GM12878 (cell line): ENCODE measurements at regions not wholly inside any gene's neighbourhood (a gene's known extent, or its start where the extent isn't known, plus 50 kb on each side); places are given as distances from the start of the nearest gene placed in this dataset.

ENCODE experiments used
- ATAC-seq: fragments of 200-7000 bp; cut with Tn5 transposase; 3 replicates; pipeline ENCODE4 v1.9.1; 2020; ENCODE audit warnings: mild to moderate bottlenecking, moderate library complexity
- BruUV-seq: library from RNA; stranded (reverse); fragments of 400-500 nt; replicated peaks from 2 replicates; lab custom pipeline; 2021; lab: Mats Ljungman, UMichigan
- CTCF ChIA-PET: fragments of 300-600 bp; sonication (Branson Sonifier 250); formaldehyde crosslinking; extraction: SDS; loops from one replicate; lab custom pipeline; 2021; ENCODE audit warnings: inconsistent platforms; lab: Yijun Ruan, JAX
- POLR2A ChIA-PET: fragments of 350-600 bp; formaldehyde crosslinking; extraction: SDS; loops from one replicate; lab custom pipeline; 2021; ENCODE audit warnings: inconsistent platforms; lab: Charles Lee
- RAD21 ChIA-PET: fragments of 300-600 bp; sonication (Branson Sonifier 250); formaldehyde crosslinking; loops from one replicate; lab custom pipeline; 2023; ENCODE audit warnings: antibody characterized with exemption; ENCODE audit not compliant: unreplicated experiment; lab: Charles Lee
- SMC1A ChIA-PET: fragments of 300-600 bp; sonication (Branson Sonifier 250); formaldehyde crosslinking; loops from one replicate; lab custom pipeline; 2023; ENCODE audit not compliant: unreplicated experiment, uncharacterized antibody; lab: Charles Lee
- DNase-seq: peaks from one replicate; pipeline ENCODE4 v3.0.0-alpha.2; 2011; ENCODE audit warnings: low read depth, low spot score
- FAIRE-seq: peaks from 3 replicates; lab custom pipeline; 2011; peaks lifted over from hg19 to GRCh38; lab: Jason Lieb, UNC
- H2AFZ ChIP-seq: 2 replicates; pipeline ENCODE4 v1.6.0; 2011; ENCODE audit warnings: low read depth, low read length, control low read depth; ENCODE audit not compliant: control insufficient read depth
- H3K27ac ChIP-seq: 2 replicates; pipeline ENCODE4 v1.5.1; 2011; ENCODE audit warnings: control low read depth; ENCODE audit not compliant: control insufficient read depth, insufficient read depth
- H3K27me3 ChIP-seq, 2 experiments: replicated peaks in 1 of 2; 2 replicates each; pipeline versions ENCODE4 v1.6.0 to v1.6.1; 2011; ENCODE audit warnings: low read length in 1 of 2; ENCODE audit not compliant: control insufficient read depth in 2 of 2, insufficient read depth in 2 of 2
- H3K36me3 ChIP-seq, 2 experiments: 2 replicates each; pipeline ENCODE4 v1.5.1; 2011; ENCODE audit warnings: low read length in 1 of 2; ENCODE audit not compliant: control insufficient read depth in 2 of 2, insufficient read depth in 2 of 2
- H3K4me1 ChIP-seq: 2 replicates; pipeline ENCODE4 v1.6.1; 2011; ENCODE audit warnings: mild to moderate bottlenecking, low read length, moderate library complexity, mixed read lengths; ENCODE audit not compliant: control insufficient read depth, insufficient read depth
- H3K4me2 ChIP-seq: 2 replicates; pipeline ENCODE4 v1.6.0; 2011; ENCODE audit warnings: control low read depth; ENCODE audit not compliant: control insufficient read depth, insufficient read depth
- H3K4me3 ChIP-seq: fragments of 200-600 bp; sonication (generic); 2 replicates; pipeline ENCODE4 v1.5.1; 2016
- H3K79me2 ChIP-seq: 2 replicates; pipeline ENCODE4 v1.6.0; 2011; ENCODE audit warnings: low read length; ENCODE audit not compliant: control insufficient read depth, insufficient read depth
- H3K9ac ChIP-seq: 2 replicates; pipeline ENCODE4 v1.8.0; 2011; ENCODE audit warnings: low read length, control low read depth, mixed read lengths; ENCODE audit not compliant: control insufficient read depth, insufficient read depth
- H3K9me3 ChIP-seq: replicated peaks from 3 replicates; pipeline ENCODE4 v1.5.1; 2011; ENCODE audit warnings: mild to moderate bottlenecking, low read length; ENCODE audit not compliant: control insufficient read depth, insufficient read depth
- H4K20me1 ChIP-seq: 2 replicates; pipeline ENCODE4 v1.6.0; 2011; ENCODE audit not compliant: control insufficient read depth, insufficient read depth
- CBFB ChIP-seq: IDR thresholded peaks from 2 replicates; pipeline ENCODE4 v1.6.1; 2016; ENCODE audit warnings: antibody characterized with exemption, low read depth
- CHD2 ChIP-seq: IDR thresholded peaks from 2 replicates; pipeline ENCODE4 v1.6.1; 2011; ENCODE audit warnings: low read depth, low read length, improper control_type of control experiment, borderline replicate concordance
- CREB1 ChIP-seq: IDR thresholded peaks from 2 replicates; pipeline ENCODE4 v1.6.1; 2012; ENCODE audit warnings: low read depth, mild to moderate bottlenecking, inconsistent platforms
- EED ChIP-seq: sonication (generic); IDR thresholded peaks from 2 replicates; pipeline ENCODE4 v1.6.1; 2016; ENCODE audit warnings: antibody characterized with exemption, low read depth
- ETV6 ChIP-seq, 2 experiments: fragments of 450-650 bp in 1 of 2; IDR thresholded peaks in 1 of 2; conservative IDR thresholded peaks in 1 of 2; 2 replicates each; pipeline ENCODE4 v1.6.1; 2014; ENCODE audit warnings: antibody characterized with exemption in 1 of 2, borderline replicate concordance in 1 of 2, low read depth in 1 of 2, mild to moderate bottlenecking in 1 of 2, moderate library complexity in 1 of 2
- HCFC1 ChIP-seq: fragments of 150-350 bp; IDR thresholded peaks from 2 replicates; pipeline ENCODE4 v1.6.1; 2014; ENCODE audit warnings: low read length
- IKZF2 ChIP-seq, 2 experiments: fragments of 450-650 bp; IDR thresholded peaks; 2 replicates each; pipeline ENCODE4 v1.6.1; 2017; ENCODE audit warnings: mild to moderate bottlenecking in 2 of 2, moderate library complexity in 2 of 2
- NFXL1 ChIP-seq: fragments of 450-650 bp; IDR thresholded peaks from 2 replicates; pipeline ENCODE4 v1.6.1; 2017; ENCODE audit warnings: antibody characterized with exemption, mild to moderate bottlenecking, borderline replicate concordance
- POLR2AphosphoS5 ChIP-seq: IDR thresholded peaks from 2 replicates; pipeline ENCODE4 v1.6.1; 2011; ENCODE audit warnings: mild to moderate bottlenecking, low read length, inconsistent platforms
- STAT3 ChIP-seq: IDR thresholded peaks from 2 replicates; pipeline ENCODE4 v1.6.1; 2011; ENCODE audit warnings: low read depth, low read length, improper control_type of control experiment
- ZNF274 ChIP-seq: IDR thresholded peaks from one replicate; pipeline ENCODE4 v1.8.0; 2011; ENCODE audit not compliant: insufficient read length, insufficient read depth
- WGBS: methylation state at CpG from one replicate; pipeline ENCODE4 v1.1.6; 2016; ENCODE audit warnings: low lambda C conversion rate; ENCODE audit not compliant: insufficient replicate concordance, insufficient coverage; ENCODE audit errors: missing lambda C conversion rate; 5-methylcytosine and 5-hydroxymethylcytosine counted together
- in situ Hi-C: fragments of 300-500 bp; cut with MboI; formaldehyde crosslinking; loops from 9 replicates; pipeline ENCODE4 v1.14.3; 2018; ENCODE audit warnings: mixed read lengths
- intact Hi-C: fragments of 100-400 bp; cut with micrococcal nuclease; formaldehyde crosslinking; loops from one replicate; pipeline ENCODE4 v1.14.2; 2022; ENCODE audit not compliant: unreplicated experiment
- TF ChIP-seq, protein P1 (sequence below): fragments of 450-650 bp; IDR thresholded peaks from 2 replicates; pipeline ENCODE4 v1.6.1; 2016; ENCODE audit warnings: mild to moderate bottlenecking, moderate library complexity, borderline replicate concordance
- TF ChIP-seq, protein P2 (sequence below): IDR thresholded peaks from 2 replicates; pipeline ENCODE4 v1.6.1; 2011; ENCODE audit warnings: borderline replicate concordance, low read depth, mild to moderate bottlenecking, moderate library complexity, low read length; ENCODE audit not compliant: insufficient read depth, poor library complexity, severe bottlenecking
- TF ChIP-seq, protein P3 (sequence below): IDR thresholded peaks from 2 replicates; pipeline ENCODE4 v1.6.1; 2011; ENCODE audit warnings: borderline replicate concordance, low read depth, mild to moderate bottlenecking, moderate library complexity, mixed read lengths, low read length; ENCODE audit not compliant: insufficient read depth; ENCODE audit errors: extremely low read length
- TF ChIP-seq, protein P4 (sequence below): fragments of 450-650 bp; IDR thresholded peaks from 2 replicates; pipeline ENCODE4 v1.6.1; 2014; ENCODE audit warnings: mild to moderate bottlenecking

DNA sequence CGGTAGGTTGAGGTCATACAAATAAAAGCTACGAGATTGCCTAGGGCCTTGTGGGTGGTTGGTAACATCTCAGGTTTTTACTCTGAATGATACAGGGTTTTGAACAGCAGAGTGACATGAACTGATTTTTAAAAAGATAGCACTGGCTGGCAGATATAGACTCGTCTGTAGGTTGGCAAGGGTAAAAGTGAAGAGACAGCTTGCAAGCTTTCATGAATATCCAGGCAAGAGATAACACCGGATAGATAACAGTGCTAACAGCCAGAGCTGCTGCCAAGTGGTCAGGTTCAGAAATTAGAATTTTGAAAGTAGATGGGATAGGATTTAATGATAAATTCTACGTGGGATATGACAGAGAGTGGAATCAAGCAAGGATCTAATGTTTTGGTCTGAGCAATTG, 299.7 kb upstream of the AADAT start:
- H3K9ac ChIP-seq, result no peak overlapping the region
- ChIA-PET SMC1A (interaction anchor here (1.0 to 1.5 kb wide), 2 partner anchors 9 to 17 kb away, joined by 3 read pairs; no protein-coding TSS in a partner anchor), CTCF (interaction anchor here (1.0 to 1.5 kb wide), 2 partner anchors 14 to 129 kb away, joined by 3 to 6 read pairs; no protein-coding TSS in a partner anchor), RAD21 (no interaction called here), POLR2A (no interaction called here)
- intact Hi-C loops, result no loop called here
- no peaks in the 10 kb centered on the region for H3K36me3 ChIP-seq
- no peaks in the 10 kb centered on the region for H3K79me2 ChIP-seq
- H3K9me3 ChIP-seq, result no peaks in the 10 kb centered on the region
- no peak overlapping the region for H2AFZ ChIP-seq
- H4K20me1 ChIP-seq, result no peaks in the 10 kb centered on the region
- H3K4me3 ChIP-seq, result no peak overlapping the region
- H3K4me1 ChIP-seq, result no peaks in the 10 kb centered on the region
- no peak for FAIRE-seq
- no peaks in the 10 kb centered on the region for H3K27me3 ChIP-seq
- DNase-seq, result no peak
- no peak overlapping the region for H3K4me2 ChIP-seq
- in situ Hi-C loops, result no loop called here
- no peak for ATAC-seq
- WGBS, result 19% methylated on average over 5 of the region's 5 CpGs
- no TSS peak for BruUV-seq
- no peak overlapping the region for H3K27ac ChIP-seq
- TF ChIP-seq, protein P1, sequence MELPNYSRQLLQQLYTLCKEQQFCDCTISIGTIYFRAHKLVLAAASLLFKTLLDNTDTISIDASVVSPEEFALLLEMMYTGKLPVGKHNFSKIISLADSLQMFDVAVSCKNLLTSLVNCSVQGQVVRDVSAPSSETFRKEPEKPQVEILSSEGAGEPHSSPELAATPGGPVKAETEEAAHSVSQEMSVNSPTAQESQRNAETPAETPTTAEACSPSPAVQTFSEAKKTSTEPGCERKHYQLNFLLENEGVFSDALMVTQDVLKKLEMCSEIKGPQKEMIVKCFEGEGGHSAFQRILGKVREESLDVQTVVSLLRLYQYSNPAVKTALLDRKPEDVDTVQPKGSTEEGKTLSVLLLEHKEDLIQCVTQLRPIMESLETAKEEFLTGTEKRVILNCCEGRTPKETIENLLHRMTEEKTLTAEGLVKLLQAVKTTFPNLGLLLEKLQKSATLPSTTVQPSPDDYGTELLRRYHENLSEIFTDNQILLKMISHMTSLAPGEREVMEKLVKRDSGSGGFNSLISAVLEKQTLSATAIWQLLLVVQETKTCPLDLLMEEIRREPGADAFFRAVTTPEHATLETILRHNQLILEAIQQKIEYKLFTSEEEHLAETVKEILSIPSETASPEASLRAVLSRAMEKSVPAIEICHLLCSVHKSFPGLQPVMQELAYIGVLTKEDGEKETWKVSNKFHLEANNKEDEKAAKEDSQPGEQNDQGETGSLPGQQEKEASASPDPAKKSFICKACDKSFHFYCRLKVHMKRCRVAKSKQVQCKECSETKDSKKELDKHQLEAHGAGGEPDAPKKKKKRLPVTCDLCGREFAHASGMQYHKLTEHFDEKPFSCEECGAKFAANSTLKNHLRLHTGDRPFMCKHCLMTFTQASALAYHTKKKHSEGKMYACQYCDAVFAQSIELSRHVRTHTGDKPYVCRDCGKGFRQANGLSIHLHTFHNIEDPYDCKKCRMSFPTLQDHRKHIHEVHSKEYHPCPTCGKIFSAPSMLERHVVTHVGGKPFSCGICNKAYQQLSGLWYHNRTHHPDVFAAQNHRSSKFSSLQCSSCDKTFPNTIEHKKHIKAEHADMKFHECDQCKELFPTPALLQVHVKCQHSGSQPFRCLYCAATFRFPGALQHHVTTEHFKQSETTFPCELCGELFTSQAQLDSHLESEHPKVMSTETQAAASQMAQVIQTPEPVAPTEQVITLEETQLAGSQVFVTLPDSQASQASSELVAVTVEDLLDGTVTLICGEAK, result no peak
- TF ChIP-seq NFXL1, result no peak
- no peak for TF ChIP-seq CHD2
- no peak for TF ChIP-seq EED
- TF ChIP-seq, protein P2, sequence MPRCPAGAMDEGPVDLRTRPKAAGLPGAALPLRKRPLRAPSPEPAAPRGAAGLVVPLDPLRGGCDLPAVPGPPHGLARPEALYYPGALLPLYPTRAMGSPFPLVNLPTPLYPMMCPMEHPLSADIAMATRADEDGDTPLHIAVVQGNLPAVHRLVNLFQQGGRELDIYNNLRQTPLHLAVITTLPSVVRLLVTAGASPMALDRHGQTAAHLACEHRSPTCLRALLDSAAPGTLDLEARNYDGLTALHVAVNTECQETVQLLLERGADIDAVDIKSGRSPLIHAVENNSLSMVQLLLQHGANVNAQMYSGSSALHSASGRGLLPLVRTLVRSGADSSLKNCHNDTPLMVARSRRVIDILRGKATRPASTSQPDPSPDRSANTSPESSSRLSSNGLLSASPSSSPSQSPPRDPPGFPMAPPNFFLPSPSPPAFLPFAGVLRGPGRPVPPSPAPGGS, result no peak
- TF ChIP-seq, protein P3, sequence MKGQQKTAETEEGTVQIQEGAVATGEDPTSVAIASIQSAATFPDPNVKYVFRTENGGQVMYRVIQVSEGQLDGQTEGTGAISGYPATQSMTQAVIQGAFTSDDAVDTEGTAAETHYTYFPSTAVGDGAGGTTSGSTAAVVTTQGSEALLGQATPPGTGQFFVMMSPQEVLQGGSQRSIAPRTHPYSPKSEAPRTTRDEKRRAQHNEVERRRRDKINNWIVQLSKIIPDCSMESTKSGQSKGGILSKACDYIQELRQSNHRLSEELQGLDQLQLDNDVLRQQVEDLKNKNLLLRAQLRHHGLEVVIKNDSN, result no peak
- no peak for TF ChIP-seq POLR2AphosphoS5
- no peak for TF ChIP-seq ETV6 (conservative IDR thresholded peaks at IDR 0.05 in 1 of 2, IDR thresholded peaks at IDR 0.05 in 1 of 2; ENCODE audit: borderline replicate concordance in 1 of 2, low read depth in 1 of 2)
- TF ChIP-seq CREB1, result no peak
- no peak for TF ChIP-seq HCFC1
- no peak for TF ChIP-seq STAT3
- TF ChIP-seq IKZF2 (IDR thresholded peaks at IDR 0.05), result no peak
- TF ChIP-seq ZNF274, result no peak
- TF ChIP-seq, protein P4, sequence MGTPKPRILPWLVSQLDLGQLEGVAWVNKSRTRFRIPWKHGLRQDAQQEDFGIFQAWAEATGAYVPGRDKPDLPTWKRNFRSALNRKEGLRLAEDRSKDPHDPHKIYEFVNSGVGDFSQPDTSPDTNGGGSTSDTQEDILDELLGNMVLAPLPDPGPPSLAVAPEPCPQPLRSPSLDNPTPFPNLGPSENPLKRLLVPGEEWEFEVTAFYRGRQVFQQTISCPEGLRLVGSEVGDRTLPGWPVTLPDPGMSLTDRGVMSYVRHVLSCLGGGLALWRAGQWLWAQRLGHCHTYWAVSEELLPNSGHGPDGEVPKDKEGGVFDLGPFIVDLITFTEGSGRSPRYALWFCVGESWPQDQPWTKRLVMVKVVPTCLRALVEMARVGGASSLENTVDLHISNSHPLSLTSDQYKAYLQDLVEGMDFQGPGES, result no peak
- TF ChIP-seq CBFB, result no peak
